ENCODE measurements at regions not wholly inside any gene's neighbourhood (a gene's known extent, or its start where the extent isn't known, plus 50 kb on each side); places are given as distances from the start of the nearest gene placed in this dataset.

DNA sequence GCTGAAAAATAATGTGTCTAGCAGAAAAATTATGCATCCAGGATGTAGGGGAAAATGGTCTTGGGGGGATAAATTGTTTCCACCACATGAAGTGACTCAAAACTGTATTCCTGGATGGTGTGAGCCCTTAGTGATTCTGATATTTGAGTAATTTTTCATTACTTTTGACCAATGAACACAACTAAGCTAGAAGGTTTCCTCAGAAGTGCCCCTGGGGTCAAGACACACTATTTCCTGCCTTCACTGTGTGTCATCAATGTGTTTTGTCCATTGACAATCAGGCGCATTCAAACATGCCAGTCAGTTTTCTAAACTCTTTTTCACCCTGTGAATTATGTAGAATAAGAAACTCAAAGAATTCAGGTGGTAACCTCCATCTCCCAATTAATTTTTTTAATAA lies 130.5 kb upstream of the REG3G start:
- TF ChIP-seq POLR2AphosphoS5 (IDR thresholded peaks at IDR 0.05; ENCODE audit: insufficient read depth in 1 of 2, low read depth in 1 of 2), result no peak
- TF ChIP-seq, protein P1, sequence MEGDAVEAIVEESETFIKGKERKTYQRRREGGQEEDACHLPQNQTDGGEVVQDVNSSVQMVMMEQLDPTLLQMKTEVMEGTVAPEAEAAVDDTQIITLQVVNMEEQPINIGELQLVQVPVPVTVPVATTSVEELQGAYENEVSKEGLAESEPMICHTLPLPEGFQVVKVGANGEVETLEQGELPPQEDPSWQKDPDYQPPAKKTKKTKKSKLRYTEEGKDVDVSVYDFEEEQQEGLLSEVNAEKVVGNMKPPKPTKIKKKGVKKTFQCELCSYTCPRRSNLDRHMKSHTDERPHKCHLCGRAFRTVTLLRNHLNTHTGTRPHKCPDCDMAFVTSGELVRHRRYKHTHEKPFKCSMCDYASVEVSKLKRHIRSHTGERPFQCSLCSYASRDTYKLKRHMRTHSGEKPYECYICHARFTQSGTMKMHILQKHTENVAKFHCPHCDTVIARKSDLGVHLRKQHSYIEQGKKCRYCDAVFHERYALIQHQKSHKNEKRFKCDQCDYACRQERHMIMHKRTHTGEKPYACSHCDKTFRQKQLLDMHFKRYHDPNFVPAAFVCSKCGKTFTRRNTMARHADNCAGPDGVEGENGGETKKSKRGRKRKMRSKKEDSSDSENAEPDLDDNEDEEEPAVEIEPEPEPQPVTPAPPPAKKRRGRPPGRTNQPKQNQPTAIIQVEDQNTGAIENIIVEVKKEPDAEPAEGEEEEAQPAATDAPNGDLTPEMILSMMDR (IDR thresholded peaks at IDR 0.05), result no peak

Data from vagina (tissue), 2 donors.